ENCODE measurements at regions not wholly inside any gene's neighbourhood (a gene's known extent, or its start where the extent isn't known, plus 50 kb on each side); places are given as distances from the start of the nearest gene placed in this dataset.

DNA sequence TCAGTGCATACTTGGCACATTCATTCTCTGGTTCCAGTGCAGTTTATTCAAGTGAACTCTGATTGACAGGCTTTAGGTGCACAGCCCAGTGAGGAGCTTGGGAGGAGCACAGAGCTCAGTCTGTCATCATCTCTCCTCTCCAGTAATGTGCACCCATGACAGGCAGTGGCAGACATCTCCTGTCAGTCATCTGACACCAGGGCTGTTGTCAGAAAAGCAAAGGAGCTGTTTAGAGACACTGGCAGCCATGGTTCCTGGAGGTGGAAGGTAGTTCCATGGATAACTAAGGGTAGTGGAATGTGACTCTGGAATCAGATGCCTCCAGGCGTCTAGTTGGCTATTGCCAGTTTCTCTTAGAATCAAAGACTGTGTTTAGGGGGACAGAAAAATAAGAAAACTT, 308.8 kb downstream of the DCDC2C start:
- TF ChIP-seq, protein P1, sequence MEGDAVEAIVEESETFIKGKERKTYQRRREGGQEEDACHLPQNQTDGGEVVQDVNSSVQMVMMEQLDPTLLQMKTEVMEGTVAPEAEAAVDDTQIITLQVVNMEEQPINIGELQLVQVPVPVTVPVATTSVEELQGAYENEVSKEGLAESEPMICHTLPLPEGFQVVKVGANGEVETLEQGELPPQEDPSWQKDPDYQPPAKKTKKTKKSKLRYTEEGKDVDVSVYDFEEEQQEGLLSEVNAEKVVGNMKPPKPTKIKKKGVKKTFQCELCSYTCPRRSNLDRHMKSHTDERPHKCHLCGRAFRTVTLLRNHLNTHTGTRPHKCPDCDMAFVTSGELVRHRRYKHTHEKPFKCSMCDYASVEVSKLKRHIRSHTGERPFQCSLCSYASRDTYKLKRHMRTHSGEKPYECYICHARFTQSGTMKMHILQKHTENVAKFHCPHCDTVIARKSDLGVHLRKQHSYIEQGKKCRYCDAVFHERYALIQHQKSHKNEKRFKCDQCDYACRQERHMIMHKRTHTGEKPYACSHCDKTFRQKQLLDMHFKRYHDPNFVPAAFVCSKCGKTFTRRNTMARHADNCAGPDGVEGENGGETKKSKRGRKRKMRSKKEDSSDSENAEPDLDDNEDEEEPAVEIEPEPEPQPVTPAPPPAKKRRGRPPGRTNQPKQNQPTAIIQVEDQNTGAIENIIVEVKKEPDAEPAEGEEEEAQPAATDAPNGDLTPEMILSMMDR (IDR thresholded peaks at IDR 0.05; ENCODE audit: low read depth, low read length), result no peak
- no peak for TF ChIP-seq EZH2phosphoT487 (IDR thresholded peaks at IDR 0.05; ENCODE audit: low read depth)

Measured in OCI-LY3 (cell line).